HG03045 (cell line): ENCODE measurements at regions not wholly inside any gene's neighbourhood (a gene's known extent, or its start where the extent isn't known, plus 50 kb on each side); places are given as distances from the start of the nearest gene placed in this dataset.
"Not testable (repeated sequence)": the region's sequence is repeated elsewhere in the genome, so short reads cannot be mapped to it uniquely, and the experiment has no call there.

Experiments used
- ATAC-seq: cut with Tn5 transposase; IDR thresholded peaks from one replicate; pipeline ENCODE4 v1.9.1; 2021; ENCODE audit warnings: mild to moderate bottlenecking, moderate library complexity; ENCODE audit not compliant: unreplicated experiment

DNA sequence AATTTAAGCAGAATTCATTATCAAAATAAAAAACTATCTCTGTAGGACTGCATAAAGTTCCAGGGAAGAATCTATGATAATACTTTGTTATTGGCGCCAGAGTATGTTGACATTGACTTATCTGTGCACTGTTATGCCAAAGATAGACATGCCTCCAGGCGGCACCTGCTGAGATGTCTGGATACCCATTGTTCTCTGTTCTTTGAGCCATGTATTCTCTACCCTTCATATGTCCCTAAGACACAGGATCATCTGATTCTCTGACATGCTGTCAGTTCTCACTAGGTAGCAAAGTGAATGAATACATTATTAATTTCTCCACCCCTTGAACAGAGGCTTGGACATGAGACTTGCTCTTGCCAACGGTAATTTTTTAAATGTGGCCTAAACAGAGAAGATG is 517.8 kb upstream of the SLITRK5 start:
- no peak for ATAC-seq

GRCh38 chr13:87166348-87166747 is 504.8 kb upstream of the SLITRK5 start:
- ATAC-seq: no peak

DNA sequence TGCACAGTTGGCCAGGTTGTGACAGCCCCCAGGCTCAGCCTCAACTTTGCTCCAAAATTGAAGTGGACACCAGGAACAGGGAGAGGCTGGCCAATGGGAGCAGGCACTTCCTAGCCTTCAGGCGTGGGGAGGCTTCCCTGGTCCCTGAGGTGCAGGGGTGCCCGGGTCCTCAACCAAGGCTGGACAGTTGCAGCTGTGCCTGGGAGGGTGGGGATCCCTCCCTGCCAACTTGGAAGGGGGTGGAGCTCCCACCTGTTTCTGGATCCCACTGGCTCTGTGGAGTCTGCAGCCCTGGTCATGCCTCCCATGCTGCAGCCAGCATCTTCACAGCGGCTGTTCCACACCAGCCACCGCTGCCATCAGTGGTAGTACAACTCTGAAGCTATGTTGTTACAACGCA is 502.8 kb upstream of the SLITRK5 start:
- ATAC-seq: no peak

DNA sequence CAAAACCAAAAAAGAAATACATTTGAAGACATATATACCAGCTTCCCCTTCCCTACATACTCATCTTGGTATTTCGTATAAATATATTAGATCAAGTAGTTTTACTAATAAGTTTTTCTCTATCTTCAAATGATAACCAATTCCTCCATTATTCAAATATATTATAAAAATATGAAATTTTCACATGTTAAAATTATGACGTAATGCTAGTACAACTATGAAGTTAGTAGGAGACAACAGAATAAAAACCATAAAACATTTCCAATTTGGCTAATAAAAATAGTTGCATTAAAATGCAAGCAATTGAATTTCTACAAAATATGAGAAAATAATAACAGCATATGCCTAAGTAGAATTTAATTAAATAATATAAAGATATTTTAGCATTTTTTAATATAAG is 501.8 kb upstream of the SLITRK5 start:
- ATAC-seq: no peak

- no peak for ATAC-seq
Measured at GRCh38 chr13:87172166-87172835, 498.9 kb upstream of the SLITRK5 start.

DNA sequence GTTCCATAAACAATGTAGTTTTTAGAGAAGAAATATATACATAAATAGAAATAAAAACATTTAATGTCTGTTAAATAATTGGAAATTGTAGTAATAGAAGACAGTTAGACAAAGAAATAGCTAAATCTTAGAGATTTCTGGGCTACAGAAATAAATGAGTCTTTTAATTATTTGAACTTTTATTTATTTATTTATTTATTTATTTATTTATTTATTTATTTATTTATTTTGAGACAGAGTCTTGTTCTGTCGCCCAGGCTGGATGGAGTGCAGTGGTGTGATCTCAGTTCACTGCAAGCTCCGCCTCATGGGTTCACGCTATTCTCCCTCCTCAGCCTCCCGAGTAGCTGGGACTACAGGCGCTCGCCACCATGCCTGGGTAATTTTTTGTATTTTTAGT is 486.0 kb upstream of the SLITRK5 start:
- ATAC-seq: not testable (repeated sequence)

DNA sequence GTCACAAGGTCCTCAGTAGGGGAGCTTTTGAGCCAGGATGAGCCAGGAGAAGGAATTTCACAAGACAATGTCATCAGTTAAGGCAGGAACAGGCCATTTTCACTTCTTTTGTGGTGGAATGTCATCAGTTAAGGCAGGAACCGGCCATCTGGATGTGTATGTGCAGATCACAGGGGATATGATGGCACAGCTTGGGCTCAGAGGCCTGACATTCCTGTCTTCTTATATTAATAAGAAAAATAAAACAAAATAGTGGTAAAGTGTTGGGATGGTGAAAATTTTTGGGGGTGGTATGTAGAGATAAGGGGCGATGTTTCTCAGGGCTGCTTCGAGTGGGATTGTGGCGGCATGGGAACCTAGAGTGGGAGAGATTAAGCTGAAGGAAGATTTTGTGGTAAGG is 484.5 kb upstream of the SLITRK5 start:
- not testable (repeated sequence) for ATAC-seq

- ATAC-seq: not testable (repeated sequence)
Measured at GRCh38 chr13:87191485-87191884, 479.7 kb upstream of the SLITRK5 start.

DNA sequence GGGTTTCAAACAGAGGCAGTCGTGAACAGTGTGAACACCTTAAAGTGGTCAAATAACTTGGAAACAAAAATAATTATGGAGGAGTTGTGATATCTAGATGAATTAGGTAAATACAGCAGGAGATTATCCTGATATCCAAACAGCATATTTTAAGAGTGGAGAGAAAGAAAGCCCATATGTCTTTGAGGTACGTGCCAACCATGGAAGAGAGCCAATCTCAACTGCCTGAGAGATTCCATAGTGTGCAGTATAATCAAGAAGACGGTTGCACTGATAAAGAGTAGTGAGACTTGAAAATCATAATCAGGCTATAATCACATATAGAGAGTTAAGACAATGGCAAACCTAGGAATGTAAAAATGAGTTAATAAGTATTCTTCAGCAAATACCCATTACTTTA is 472.8 kb upstream of the SLITRK5 start:
- no peak for ATAC-seq

DNA sequence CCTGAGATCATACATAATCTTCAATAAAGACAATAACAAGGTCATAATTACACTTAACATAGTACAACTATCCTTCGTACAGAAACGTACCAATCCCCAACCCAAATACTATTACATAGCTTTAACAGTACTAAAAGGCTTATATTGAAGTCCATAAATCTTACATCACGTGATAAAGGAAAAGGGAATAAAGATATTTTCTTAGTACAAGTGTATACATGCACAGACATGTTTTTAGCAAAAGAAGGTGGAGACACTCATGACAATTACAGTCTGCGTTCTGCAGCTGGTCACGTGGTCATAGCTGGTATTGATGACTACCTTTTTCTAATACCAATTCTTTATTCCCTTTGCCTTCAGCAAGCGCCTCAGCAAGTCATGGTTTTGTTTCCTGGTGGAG is 464.5 kb upstream of the SLITRK5 start:
- ATAC-seq: no peak

GRCh38 chr13:87207280-87208003 is 463.7 kb upstream of the SLITRK5 start:
- ATAC-seq: no peak

DNA sequence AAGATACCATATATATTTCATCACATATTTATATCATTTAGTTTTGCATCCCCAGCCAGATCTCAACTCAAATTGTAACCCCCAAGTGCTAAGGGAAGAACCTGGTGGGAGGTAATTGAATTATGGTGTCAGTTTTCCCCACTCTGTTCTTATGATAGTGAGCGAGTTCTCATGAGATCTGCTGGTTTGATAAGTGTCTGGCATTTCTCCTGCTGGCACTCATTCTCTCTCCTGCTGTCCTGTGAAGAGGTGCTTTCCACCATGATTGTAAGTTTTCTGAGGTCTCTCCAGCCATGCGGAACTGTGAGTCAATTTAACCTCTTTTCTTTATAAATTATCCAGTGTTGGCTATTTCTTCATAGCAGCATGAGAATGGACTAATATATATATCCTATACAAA is 462.5 kb upstream of the SLITRK5 start:
- ATAC-seq: no peak

DNA sequence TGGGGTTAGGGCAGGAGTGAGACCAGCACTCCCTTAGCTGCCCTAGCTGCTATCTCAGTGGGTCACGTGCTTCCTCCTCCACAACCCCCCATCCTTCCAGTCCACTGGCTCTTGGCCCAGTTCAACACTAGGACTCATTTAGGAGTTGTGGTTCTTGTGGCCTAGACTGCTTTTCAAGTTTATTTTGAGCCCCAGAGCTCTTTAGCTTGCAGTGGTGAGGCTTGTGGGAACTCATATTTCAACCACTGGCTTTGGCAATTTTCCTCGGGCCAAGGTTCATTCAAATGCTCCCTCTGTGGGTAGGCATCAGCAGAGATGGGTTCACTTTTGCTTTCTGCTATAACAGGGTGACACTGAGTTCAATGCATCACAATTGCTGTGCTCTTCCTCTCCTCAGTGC is 436.2 kb upstream of the SLITRK5 start:
- no peak for ATAC-seq

- no peak for ATAC-seq
Measured at GRCh38 chr13:87235621-87236020, 435.6 kb upstream of the SLITRK5 start.

DNA sequence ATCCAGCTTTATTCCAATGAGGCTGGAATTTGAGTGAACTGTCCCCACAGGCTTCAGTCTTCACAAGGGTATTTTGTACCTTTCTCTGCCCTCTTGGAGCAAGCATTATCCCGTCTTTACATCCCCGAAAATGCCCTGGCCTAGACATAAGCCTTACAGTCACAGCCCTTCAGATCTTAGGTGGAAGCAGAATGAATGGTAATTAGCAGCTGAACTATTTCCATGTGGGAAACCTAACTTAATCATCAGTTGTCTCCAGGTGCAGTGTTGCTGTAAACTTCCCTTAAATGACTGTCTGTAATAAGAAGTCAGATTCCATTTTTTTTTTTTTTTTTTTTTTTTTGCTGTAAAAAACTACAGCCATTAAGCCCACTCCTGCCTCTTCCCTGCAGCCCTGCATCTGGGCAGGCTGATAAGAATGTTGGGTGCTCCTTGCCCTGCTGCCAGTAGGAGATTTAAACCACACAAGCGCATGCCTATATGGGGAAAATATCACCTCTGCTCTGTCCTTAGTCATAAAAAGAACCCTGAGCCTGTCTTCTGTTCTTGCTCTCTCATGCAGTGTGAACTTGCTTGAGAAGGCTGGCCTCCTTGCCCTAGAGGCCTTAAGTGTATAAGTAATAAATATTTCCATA is 426.8 kb upstream of the SLITRK5 start:
- no peak for ATAC-seq

DNA sequence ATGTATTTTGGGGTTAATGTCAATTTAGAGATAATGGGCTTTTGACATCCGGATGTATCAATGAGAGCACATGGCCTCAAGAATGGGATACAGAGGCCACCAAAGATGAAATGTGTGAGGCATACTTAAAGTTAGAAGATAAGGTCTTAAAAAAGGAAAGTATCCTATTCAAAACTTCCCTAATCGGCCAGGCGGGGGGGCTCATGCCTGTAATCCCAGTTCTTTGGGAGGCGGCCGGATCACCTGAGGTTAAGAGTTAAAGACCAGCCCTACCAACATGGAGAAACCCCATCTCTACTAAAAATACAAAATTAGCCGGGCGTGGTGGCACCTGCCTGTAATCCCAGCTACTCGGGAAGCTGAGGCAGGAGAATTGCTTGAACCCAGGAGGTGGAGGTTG is 421.3 kb upstream of the SLITRK5 start:
- ATAC-seq: not testable (repeated sequence)

DNA sequence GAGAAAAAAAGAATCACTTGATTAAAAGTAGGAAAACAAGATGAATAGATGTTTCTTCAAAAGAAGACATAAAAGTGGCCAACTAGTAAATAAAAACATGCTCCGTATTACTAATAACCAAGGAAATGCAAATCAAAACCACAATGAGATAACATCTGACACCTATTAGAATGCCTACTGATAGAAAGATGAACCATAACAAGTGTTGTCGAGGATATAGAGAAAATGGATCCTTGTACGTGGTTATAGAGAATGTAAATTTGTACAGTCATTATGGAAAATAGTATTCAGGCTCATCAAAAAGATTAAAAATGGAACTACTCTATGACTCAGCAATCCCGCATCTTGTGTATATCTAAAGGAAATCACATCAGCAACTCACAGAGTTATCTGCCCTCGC is 415.8 kb upstream of the SLITRK5 start:
- ATAC-seq: no peak

- ATAC-seq: no peak
Measured at GRCh38 chr13:87259479-87260083, 411.6 kb upstream of the SLITRK5 start.

DNA sequence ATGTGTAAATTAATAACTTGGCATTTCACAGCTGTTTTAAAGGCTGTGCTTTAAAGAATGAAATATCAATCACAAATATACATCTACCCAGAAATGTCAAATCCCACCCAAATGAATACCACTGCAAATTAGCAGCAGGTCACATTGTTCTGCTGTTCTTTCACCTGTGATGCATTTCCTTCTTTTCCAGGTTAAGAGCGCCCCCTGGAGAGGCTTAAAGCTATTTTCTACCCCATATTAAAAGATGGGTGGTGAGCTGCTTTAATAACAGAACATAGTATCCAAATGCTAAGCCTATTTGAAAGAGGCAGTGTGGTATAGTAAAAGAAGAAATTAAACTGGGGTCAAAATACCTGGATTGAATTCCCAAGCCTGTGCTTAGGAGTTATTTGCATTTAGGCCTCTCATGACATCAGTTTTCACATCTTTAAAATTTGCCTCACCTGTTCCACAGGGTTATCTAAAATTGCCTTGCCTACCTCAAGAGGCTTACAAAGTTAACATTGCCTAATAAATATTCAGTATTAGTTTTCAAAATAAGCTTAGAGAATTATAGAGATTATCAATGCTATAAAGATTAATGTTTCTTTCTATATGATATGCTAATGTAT is 396.9 kb upstream of the SLITRK5 start:
- ATAC-seq: no peak

DNA sequence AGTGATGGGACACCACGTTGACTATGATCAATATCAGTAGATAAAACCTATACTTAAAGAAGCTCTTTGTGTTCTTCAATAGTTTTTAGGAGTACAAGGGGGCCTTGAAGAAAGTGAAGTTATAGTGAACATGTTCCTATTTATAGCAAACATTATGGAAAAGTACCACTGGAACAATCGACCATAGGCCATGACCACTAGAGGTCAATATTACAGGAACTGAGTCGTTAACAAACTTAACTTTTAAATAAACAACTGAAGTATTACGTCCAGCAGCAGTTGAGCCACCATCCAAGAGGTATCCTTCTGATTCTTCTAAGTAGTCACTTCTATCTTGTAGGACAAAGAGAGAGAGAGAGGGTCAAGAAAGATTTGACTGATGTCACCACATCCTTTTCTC is 391.0 kb upstream of the SLITRK5 start:
- no peak for ATAC-seq

GRCh38 chr13:87287721-87288120 is 383.4 kb upstream of the SLITRK5 start:
- no peak for ATAC-seq
